K562 (cell line): ENCODE measurements at regions not wholly inside any gene's neighbourhood (a gene's known extent, or its start where the extent isn't known, plus 50 kb on each side); places are given as distances from the start of the nearest gene placed in this dataset.

Source experiments
- ATAC-seq: fragments of 200-7000 bp; cut with Tn5 transposase; 3 replicates; pipeline ENCODE4 v1.9.1; 2020; ENCODE audit warnings: moderate library complexity
- BruUV-seq: library from RNA; stranded (reverse); fragments of 400-500 nt; replicated peaks from 2 replicates; lab custom pipeline; 2021; lab: Mats Ljungman, UMichigan
- CTCF ChIA-PET: fragments of 300-600 bp; formaldehyde crosslinking; extraction: SDS; loops from one replicate; lab custom pipeline; 2021; ENCODE audit warnings: low intra/inter-chr PET ratio; lab: Yijun Ruan, JAX
- POLR2A ChIA-PET: fragments of 300-600, 350-650 bp; sonication (Branson Sonifier 250); formaldehyde crosslinking; extraction: SDS; loops from one replicate; lab custom pipeline; 2021; ENCODE audit warnings: antibody characterized with exemption, inconsistent platforms; lab: Yijun Ruan, JAX
- DNase-seq, 4 experiments: peaks; one replicate each; pipeline versions ENCODE4 v3.0.0 to v3.0.0-alpha.2; 2011 to 2018; ENCODE audit warnings: low spot score in 3 of 4, mixed read lengths in 3 of 4; ENCODE audit errors: extremely low read depth in 1 of 4
- FAIRE-seq: peaks from 2 replicates; lab custom pipeline; 2011; peaks lifted over from hg19 to GRCh38; lab: Jason Lieb, UNC
- H2AFZ ChIP-seq: 2 replicates; pipeline ENCODE4 v1.6.0; 2011; ENCODE audit warnings: low read depth, low read length, control low read depth, inconsistent platforms
- H3K27ac ChIP-seq: fragments of 200-600 bp; 3 replicates; pipeline ENCODE4 v1.8.0; 2011; ENCODE audit warnings: low read depth, mild to moderate bottlenecking, control low read depth, inconsistent platforms, low read length, moderate library complexity, mixed read lengths; ENCODE audit errors: extremely low read depth
- H3K27me3 ChIP-seq, 2 experiments: fragments of 300-600 bp in 1 of 2; 2 replicates in 1 of 2; 3 replicates in 1 of 2; pipeline versions ENCODE4 v1.6.0 to v1.8.0; 2011; ENCODE audit warnings: inconsistent platforms in 2 of 2, low read length in 2 of 2, mild to moderate bottlenecking in 1 of 2, mixed read lengths in 1 of 2, moderate library complexity in 1 of 2; ENCODE audit not compliant: control insufficient read depth in 2 of 2, insufficient read depth in 2 of 2
- H3K36me3 ChIP-seq: fragments of 300-600 bp; 3 replicates; pipeline ENCODE4 v1.8.0; 2011; ENCODE audit warnings: mild to moderate bottlenecking, low read length, inconsistent platforms; ENCODE audit not compliant: control insufficient read depth, insufficient read depth
- H3K4me1 ChIP-seq, 2 experiments: fragments of 200-600 bp in 1 of 2; replicated peaks in 1 of 2; 2 replicates in 1 of 2; 3 replicates in 1 of 2; pipeline versions ENCODE4 v1.5.1 to v1.8.0; 2011; ENCODE audit warnings: inconsistent platforms in 2 of 2, low read length in 2 of 2, mild to moderate bottlenecking in 1 of 2, mixed read lengths in 1 of 2, moderate library complexity in 1 of 2; ENCODE audit not compliant: control insufficient read depth in 2 of 2, insufficient read depth in 2 of 2
- H3K4me2 ChIP-seq: 2 replicates; pipeline ENCODE4 v1.6.1; 2011; ENCODE audit warnings: low read length, control low read depth, inconsistent platforms, mixed read lengths; ENCODE audit not compliant: insufficient read depth
- H3K4me3 ChIP-seq: fragments of 200-600 bp; sonication (generic), shearing (Covaris generic); 2 replicates; pipeline ENCODE4 v1.5.1; 2016; ENCODE audit warnings: control low read depth, inconsistent platforms
- H3K79me2 ChIP-seq: fragments of 200-600 bp; 3 replicates; pipeline ENCODE4 v1.8.0; 2011; ENCODE audit warnings: low read length, inconsistent platforms; ENCODE audit not compliant: control insufficient read depth, insufficient read depth
- H3K9ac ChIP-seq, 2 experiments: 2 replicates each; pipeline versions ENCODE4 v1.6.0 to v1.6.1; 2011; ENCODE audit warnings: low read depth in 2 of 2, low read length in 2 of 2, control low read depth in 1 of 2, inconsistent platforms in 1 of 2, mild to moderate bottlenecking in 1 of 2, mixed read lengths in 1 of 2; ENCODE audit not compliant: insufficient read depth in 1 of 2
- H3K9me1 ChIP-seq: one replicate; pipeline ENCODE4 v1.6.0; 2011; ENCODE audit warnings: inconsistent platforms, mild to moderate bottlenecking, low read length, moderate library complexity; ENCODE audit not compliant: control insufficient read depth, insufficient read depth
- H3K9me3 ChIP-seq: replicated peaks from 2 replicates; pipeline ENCODE4 v1.5.1; 2011; ENCODE audit warnings: low read depth, low read length, inconsistent platforms; ENCODE audit not compliant: control insufficient read depth, insufficient read depth
- H4K20me1 ChIP-seq: replicated peaks from 2 replicates; pipeline ENCODE4 v1.6.1; 2011; ENCODE audit warnings: low read length, inconsistent platforms, mixed read lengths; ENCODE audit not compliant: control insufficient read depth, insufficient read depth
- NFE2L1 ChIP-seq: fragments of 450-650 bp; IDR thresholded peaks from 2 replicates; pipeline ENCODE4 v1.6.1; 2016; ENCODE audit warnings: missing genetic modification characterization, low read depth, mild to moderate bottlenecking, missing compliant biosample characterization, moderate library complexity, borderline replicate concordance
- RBM14 ChIP-seq: fragments of 200-400 bp; formaldehyde crosslinking; IDR thresholded peaks from 2 replicates; pipeline ENCODE4 v1.6.1; 2018; ENCODE audit warnings: low read depth, mild to moderate bottlenecking, low read length, moderate library complexity, borderline replicate concordance; ENCODE audit not compliant: insufficient read depth
- in situ Hi-C: fragments of 300-500 bp; cut with MboI; formaldehyde crosslinking; loops from 4 replicates; pipeline ENCODE4 v1.15.0; 2018; ENCODE audit warnings: inconsistent platforms, mixed read lengths
- intact Hi-C: fragments of 100-400 bp; cut with micrococcal nuclease; formaldehyde crosslinking; loops from 2 replicates; pipeline ENCODE4 v1.14.2; 2022
- TF ChIP-seq, protein P1 (sequence below): IDR thresholded peaks from 2 replicates; pipeline ENCODE4 v1.6.1; 2016; ENCODE audit warnings: missing genetic modification characterization, missing compliant biosample characterization

GRCh38 chr4:159552979-159553768 is 450.3 kb downstream of the RAPGEF2 start (continued):
- TF ChIP-seq RBM14, result no peak

DNA sequence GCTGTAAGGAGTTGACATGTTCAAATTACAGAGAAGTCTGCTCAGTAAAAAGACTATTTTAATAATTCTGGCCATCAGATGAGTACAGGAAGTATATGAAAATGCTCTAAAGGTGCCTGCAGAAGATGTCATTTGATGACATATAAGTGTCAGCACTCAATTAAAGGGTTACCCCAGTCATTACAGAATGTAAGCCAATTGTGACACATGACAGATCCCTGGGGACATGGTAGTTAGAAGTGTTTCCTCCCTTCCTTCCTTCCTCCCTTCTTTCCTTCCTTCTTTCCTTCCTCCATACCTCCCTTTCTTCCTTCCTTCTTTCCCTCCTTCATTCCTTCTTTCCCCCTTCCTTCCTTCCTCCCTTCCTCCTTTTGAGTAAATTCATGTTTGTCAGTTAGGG is 453.0 kb downstream of the RAPGEF2 start:
- DNase-seq, result no peak
- no peak for FAIRE-seq
- ATAC-seq, result no peak

More for the DNA sequence above, 453.0 kb downstream of the RAPGEF2 start:
- H3K4me2 ChIP-seq, result no peak overlapping the region
- H3K9ac ChIP-seq, result no peak overlapping the region
- H3K27me3 ChIP-seq, result no peaks in the 10 kb centered on the region
- no peaks in the 10 kb centered on the region for H3K9me3 ChIP-seq
- no TSS peak for BruUV-seq
- intact Hi-C loops, result no loop called here
- no peaks in the 10 kb centered on the region for H3K4me1 ChIP-seq
- TF ChIP-seq NFE2L1 (tag), result no peak
- TF ChIP-seq, protein P1, sequence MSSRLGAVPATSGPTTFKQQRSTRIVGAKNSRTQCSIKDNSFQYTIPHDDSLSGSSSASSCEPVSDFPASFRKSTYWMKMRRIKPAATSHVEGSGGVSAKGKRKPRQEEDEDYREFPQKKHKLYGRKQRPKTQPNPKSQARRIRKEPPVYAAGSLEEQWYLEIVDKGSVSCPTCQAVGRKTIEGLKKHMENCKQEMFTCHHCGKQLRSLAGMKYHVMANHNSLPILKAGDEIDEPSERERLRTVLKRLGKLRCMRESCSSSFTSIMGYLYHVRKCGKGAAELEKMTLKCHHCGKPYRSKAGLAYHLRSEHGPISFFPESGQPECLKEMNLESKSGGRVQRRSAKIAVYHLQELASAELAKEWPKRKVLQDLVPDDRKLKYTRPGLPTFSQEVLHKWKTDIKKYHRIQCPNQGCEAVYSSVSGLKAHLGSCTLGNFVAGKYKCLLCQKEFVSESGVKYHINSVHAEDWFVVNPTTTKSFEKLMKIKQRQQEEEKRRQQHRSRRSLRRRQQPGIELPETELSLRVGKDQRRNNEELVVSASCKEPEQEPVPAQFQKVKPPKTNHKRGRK, result 0 out of 2 replicates have a peak, but pooled peaks have one; percentile 22
- POLR2A ChIA-PET, result no interaction called here
- no peak overlapping the region for H3K27ac ChIP-seq
- CTCF ChIA-PET, result no interaction called here
- no peaks in the 10 kb centered on the region for H3K79me2 ChIP-seq
- no peak overlapping the region for H2AFZ ChIP-seq
- in situ Hi-C loops, result no loop called here
- H4K20me1 ChIP-seq, result no peaks in the 10 kb centered on the region
- H3K4me3 ChIP-seq, result no peak overlapping the region
- no peaks in the 10 kb centered on the region for H3K36me3 ChIP-seq
- no peaks in the 10 kb centered on the region for H3K9me1 ChIP-seq
